Psoas muscle (tissue), 7 donors: ENCODE measurements at regions not wholly inside any gene's neighbourhood (a gene's known extent, or its start where the extent isn't known, plus 50 kb on each side); places are given as distances from the start of the nearest gene placed in this dataset.

Source experiments
- ATAC-seq, 4 donors: fragments of 200-7000 bp; cut with Tn5 transposase; one replicate each; pipeline ENCODE4 v1.9.1; 2020; ENCODE audit warnings: moderate library complexity in 3 of 4, mild to moderate bottlenecking in 2 of 4
- DNase-seq, 2 donors: peaks; one replicate each; pipeline ENCODE4 v3.0.0-alpha.2; 2020
- H3K27ac ChIP-seq: fragments of 200-600 bp; one replicate; pipeline ENCODE4 v1.8.0; 2022
- H3K27me3 ChIP-seq, 3 donors: fragments of 200-600 bp in 1 of 3; one replicate each; pipeline versions ENCODE4 v1.6.1 to v1.8.0; 2013 to 2022; ENCODE audit warnings: low read length in 2 of 3, mild to moderate bottlenecking in 2 of 3, moderate library complexity in 1 of 3; ENCODE audit not compliant: insufficient read depth in 3 of 3
- H3K36me3 ChIP-seq, 2 donors: fragments of 200-600 bp in 1 of 2; one replicate each; pipeline versions ENCODE4 v1.6.1 to v1.8.0; 2013 to 2022; ENCODE audit warnings: low read depth in 1 of 2, mild to moderate bottlenecking in 1 of 2, moderate library complexity in 1 of 2; ENCODE audit not compliant: insufficient read depth in 1 of 2
- H3K4me1 ChIP-seq: fragments of 200-600 bp; one replicate; pipeline ENCODE4 v1.8.0; 2022
- H3K4me3 ChIP-seq: fragments of 200-600 bp; one replicate; pipeline ENCODE4 v1.8.0; 2022; ENCODE audit warnings: mild to moderate bottlenecking
- H3K9me3 ChIP-seq: fragments of 200-600 bp; one replicate; pipeline ENCODE4 v1.8.0; 2022
- CTCF ChIP-seq: fragments of 200-600 bp; IDR thresholded peaks from one replicate; pipeline ENCODE4 v1.8.0; 2022; ENCODE audit warnings: antibody characterized with exemption
- WGBS, 3 donors: extraction: QIAGEN DNeasy Blood & Tissue Kit; methylation state at CpG; one replicate each; pipeline versions ENCODE4 v1.1.6 to v1.1.7; 2013; 5-methylcytosine and 5-hydroxymethylcytosine counted together
- intact Hi-C, 2 donors: fragments of 100-400 bp; cut with DNase I; formaldehyde crosslinking; loops; one replicate each; pipeline versions ENCODE4 v1.11.0 to v1.14.2; 2022
- donor health status: healthy with polysubstance abuse.
- donor health status: DM: no; HTN: no; CAD: no; lungs with moderate emphysema.
- donor health status: Bipolar disorder and iron deficiency.
- donor health status: healthy.
- donor health status: DM: yes; HTN: yes; CAD: no.
- donor health status: DM: no; HTN: no; CAD: no.
- donor health status: DM: yes; HTN: yes; CAD: no.

GRCh38 chr19:31667106-31667505 lies 317.9 kb upstream of the TSHZ3 start:
- H3K4me3 ChIP-seq, result no peak overlapping the region
- intact Hi-C loops, result no loop called here
- H3K27me3 ChIP-seq, result no peaks in the 10 kb centered on the region
- no peak for TF ChIP-seq CTCF
- DNase-seq (no peak), ATAC-seq (no peak)
- no peaks in the 10 kb centered on the region for H3K4me1 ChIP-seq
- WGBS, 3 donors, result 87 to 91% (median 88%) methylated on average over 4 of the region's 4 CpGs
- no peaks in the 10 kb centered on the region for H3K9me3 ChIP-seq
- H3K36me3 ChIP-seq, result no peaks in the 10 kb centered on the region
- H3K27ac ChIP-seq, result no peak overlapping the region

GRCh38 chr19:31668921-31669320 lies 319.7 kb upstream of the TSHZ3 start:
- Histone ChIP-seq H3K27ac (no peak overlapping the region), H3K4me1 (no peaks in the 10 kb centered on the region), H3K27me3 (peaks cover 0 to 2% (median 0%) of the 10 kb centered on the region in 3 donors), H3K4me3 (no peak overlapping the region), H3K36me3 (no peaks in the 10 kb centered on the region), H3K9me3 (no peaks in the 10 kb centered on the region)
- intact Hi-C loops, result no loop called here
- 90 to 93% (median 90%) methylated on average over 4 of the region's 4 CpGs for WGBS, 3 donors
- ATAC-seq (no peak), DNase-seq (no peak)
- TF ChIP-seq CTCF, result no peak

GRCh38 chr19:31670931-31671330 lies 321.7 kb upstream of the TSHZ3 start:
- no peak for ATAC-seq
- no peak for TF ChIP-seq CTCF
- Histone ChIP-seq H3K36me3 (no peaks in the 10 kb centered on the region), H3K4me1 (no peaks in the 10 kb centered on the region), H3K27me3 (peaks cover 0 to 2% (median 0%) of the 10 kb centered on the region in 3 donors), H3K4me3 (no peak overlapping the region), H3K9me3 (no peaks in the 10 kb centered on the region), H3K27ac (no peak overlapping the region)
- intact Hi-C loops, result no loop called here
- DNase-seq, result no peak
- WGBS, 3 donors, result 55 to 64% (median 57%) methylated on average over 10 of the region's 10 CpGs

GRCh38 chr19:31671411-31672035 lies 322.3 kb upstream of the TSHZ3 start:
- 39 to 58% (median 39%) methylated on average over 10 of the region's 10 CpGs for WGBS, 3 donors
- Histone ChIP-seq H3K4me1 (no peaks in the 10 kb centered on the region), H3K27me3 (peaks cover 0 to 2% (median 0%) of the 10 kb centered on the region in 3 donors), H3K4me3 (no peak overlapping the region), H3K36me3 (no peaks in the 10 kb centered on the region), H3K27ac (no peak overlapping the region), H3K9me3 (no peaks in the 10 kb centered on the region)
- intact Hi-C loops, result no loop called here
- ATAC-seq (no peak), DNase-seq (no peak)
- TF ChIP-seq CTCF, result no peak
